GM13977 (cell line): ENCODE measurements at regions not wholly inside any gene's neighbourhood (a gene's known extent, or its start where the extent isn't known, plus 50 kb on each side); places are given as distances from the start of the nearest gene placed in this dataset.

Experiments
- DNase-seq: peaks from one replicate; pipeline ENCODE4 v3.0.0; 2012; ENCODE audit warnings: low spot score
- CTCF ChIP-seq: IDR thresholded peaks from 2 replicates; pipeline ENCODE4 v1.5.1; 2012; ENCODE audit warnings: mild to moderate bottlenecking, control low read depth; ENCODE audit not compliant: insufficient read depth; ENCODE audit errors: extremely low read depth, missing control alignments
- in situ Hi-C: fragments of 300-500 bp; cut with MboI; formaldehyde crosslinking; loops from one replicate; pipeline ENCODE4 v1.12.0; 2022; ENCODE audit warnings: low sequenced_read_pairs, low pct_unique_long_range_greater_than_20kb, mixed read lengths, inconsistent platforms; ENCODE audit not compliant: unreplicated experiment

- TF ChIP-seq CTCF = no peak
- no peak for DNase-seq
- in situ Hi-C loops = no loop called here
Measured at GRCh38 chr15:46502667-46503066, 867.8 kb downstream of the SQOR start.

- no peak for DNase-seq
- TF ChIP-seq CTCF = no peak
- in situ Hi-C loops = no loop called here
Measured at GRCh38 chr15:46518381-46518780, 883.6 kb downstream of the SQOR start.

GRCh38 chr15:46523701-46524100 lies 888.9 kb downstream of the SQOR start:
- in situ Hi-C loops = no loop called here
- no peak for DNase-seq

GRCh38 chr15:46525984-46526725 lies 891.3 kb downstream of the SQOR start:
- no peak for TF ChIP-seq CTCF
- in situ Hi-C loops = no loop called here

More at GRCh38 chr15:46523701-46524100, 888.9 kb downstream of the SQOR start:
- TF ChIP-seq CTCF = no peak

GRCh38 chr15:46526726-46527110 lies 891.9 kb downstream of the SQOR start:
- no peak for DNase-seq
- in situ Hi-C loops = no loop called here
- no peak for TF ChIP-seq CTCF

More at GRCh38 chr15:46525984-46526725, 891.3 kb downstream of the SQOR start:
- no peak for DNase-seq

GRCh38 chr15:46543626-46544025 lies 908.8 kb downstream of the SQOR start:
- TF ChIP-seq CTCF = no peak
- in situ Hi-C loops = no loop called here
- no peak for DNase-seq

- no peak for TF ChIP-seq CTCF
Measured at GRCh38 chr15:46548989-46549388, 914.2 kb downstream of the SQOR start.

More at GRCh38 chr15:46548989-46549388, 914.2 kb downstream of the SQOR start:
- in situ Hi-C loops = no loop called here
- DNase-seq = no peak
